ENCODE measurements at regions not wholly inside any gene's neighbourhood (a gene's known extent, or its start where the extent isn't known, plus 50 kb on each side); places are given as distances from the start of the nearest gene placed in this dataset.

- H3K27ac ChIP-seq: no peak overlapping the region
Measured at GRCh38 chr1:222061711-222062359, 319.9 kb upstream of the DUSP10 start.

DNA sequence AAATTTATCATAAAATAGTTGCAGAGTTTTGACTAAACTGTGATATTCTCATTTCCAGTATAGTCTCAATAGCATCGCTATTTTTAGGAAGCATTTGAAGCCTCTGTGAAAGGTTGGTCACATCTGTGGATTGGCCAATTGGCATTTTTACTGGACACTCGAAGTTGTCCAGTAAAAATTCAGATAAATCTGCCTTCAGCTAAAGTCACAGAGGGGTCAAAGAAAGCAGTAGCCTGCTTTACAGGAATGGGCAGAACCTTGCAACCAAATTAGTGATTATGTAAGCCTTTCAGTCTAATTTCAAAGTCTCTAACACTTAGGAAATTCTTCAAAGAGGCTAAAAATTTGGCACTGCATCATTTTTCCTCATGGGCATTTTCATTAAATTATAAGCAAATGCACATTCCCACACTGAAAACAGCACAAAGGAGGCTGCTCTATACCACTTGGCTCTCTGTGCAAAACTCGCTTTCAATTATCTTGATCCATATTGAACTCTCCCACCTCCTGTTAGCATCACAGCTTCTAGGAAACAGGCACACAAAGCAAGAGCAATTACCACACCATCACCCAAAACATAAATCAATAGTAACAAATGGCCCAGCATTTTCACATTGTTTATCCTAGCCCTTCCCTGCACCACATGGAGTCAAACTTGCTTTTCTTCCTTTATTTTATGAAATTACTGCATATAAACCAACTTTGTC, 318.5 kb upstream of the DUSP10 start:
- TF ChIP-seq CTCF (IDR thresholded peaks at IDR 0.05) (no peak), POLR2A (IDR thresholded peaks at IDR 0.05) (no peak)
- ATAC-seq: no peak
- 77 to 84% methylated on average over 3 of the region's 3 CpGs for WGBS, 2 donors
- no peaks in the 10 kb centered on the region for H3K36me3 ChIP-seq (replicated peaks in 1 of 2; ENCODE audit: insufficient read depth in 1 of 2, low read depth in 2 of 2)
- no peak for DNase-seq
- no peaks in the 10 kb centered on the region for H3K4me1 ChIP-seq
- H3K9me3 ChIP-seq: no peaks in the 10 kb centered on the region
- H3K27ac ChIP-seq: no peak overlapping the region
- H3K4me3 ChIP-seq: no peak overlapping the region
- intact Hi-C loops (cut with DNase I): no loop called here
- H3K27me3 ChIP-seq: no peaks in the 10 kb centered on the region

More at GRCh38 chr1:222061711-222062359, 319.9 kb upstream of the DUSP10 start:
- 62 to 65% methylated on average over 3 of the region's 3 CpGs for WGBS, 2 donors
- DNase-seq: no peak
- Histone ChIP-seq H3K4me1 (no peaks in the 10 kb centered on the region), H3K9me3 (no peaks in the 10 kb centered on the region), H3K27me3 (no peaks in the 10 kb centered on the region), H3K4me3 (no peak overlapping the region), H3K36me3 (replicated peaks in 1 of 2; ENCODE audit: insufficient read depth in 1 of 2, low read depth in 2 of 2) (no peaks in the 10 kb centered on the region)
- intact Hi-C loops (cut with DNase I): no loop called here
- no peak for ATAC-seq
- TF ChIP-seq CTCF (IDR thresholded peaks at IDR 0.05) (no peak), POLR2A (IDR thresholded peaks at IDR 0.05) (no peak)

DNA sequence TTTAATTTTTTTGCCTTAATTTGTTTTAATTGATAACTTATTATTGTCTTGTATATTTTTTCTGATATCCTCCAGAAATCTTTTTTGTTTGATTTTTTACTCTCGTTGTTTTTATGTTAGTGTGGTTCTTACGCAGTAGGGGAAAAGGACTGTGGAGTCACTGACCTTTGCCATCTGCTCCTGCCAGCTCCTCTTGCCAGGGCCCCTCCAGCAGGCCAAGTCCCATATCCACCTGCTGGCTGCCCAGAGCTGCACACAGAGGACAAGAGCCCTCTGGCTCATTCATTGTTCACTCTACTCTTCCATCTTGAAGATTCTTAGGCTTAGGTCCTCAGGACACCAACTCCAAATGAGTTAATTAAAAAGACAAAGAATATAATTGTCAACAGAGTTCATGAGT, 316.4 kb upstream of the DUSP10 start:
- no peak for ATAC-seq
- Histone ChIP-seq H3K27me3 (no peaks in the 10 kb centered on the region), H3K9me3 (no peaks in the 10 kb centered on the region), H3K4me3 (no peak overlapping the region), H3K27ac (no peak overlapping the region), H3K4me1 (no peaks in the 10 kb centered on the region), H3K36me3 (replicated peaks in 1 of 2; ENCODE audit: insufficient read depth in 1 of 2, low read depth in 2 of 2) (no peaks in the 10 kb centered on the region)
- intact Hi-C loops (cut with DNase I): no loop called here
- WGBS, 2 donors: 73 to 87% methylated on average over 2 of the region's 2 CpGs
- TF ChIP-seq CTCF (IDR thresholded peaks at IDR 0.05) (no peak), POLR2A (IDR thresholded peaks at IDR 0.05) (no peak)
- DNase-seq: no peak

- intact Hi-C loops (cut with DNase I): no loop called here
- H3K4me3 ChIP-seq: no peak overlapping the region
- no peaks in the 10 kb centered on the region for H3K9me3 ChIP-seq
- TF ChIP-seq CTCF (IDR thresholded peaks at IDR 0.05) (no peak), POLR2A (IDR thresholded peaks at IDR 0.05) (no peak)
- no peaks in the 10 kb centered on the region for H3K36me3 ChIP-seq (replicated peaks in 1 of 2; ENCODE audit: insufficient read depth in 1 of 2, low read depth in 2 of 2)
- WGBS, 2 donors: 85 to 96% methylated on average over 3 of the region's 3 CpGs
- DNase-seq: no peak
- no peak overlapping the region for H3K27ac ChIP-seq
- H3K27me3 ChIP-seq: no peaks in the 10 kb centered on the region
- ATAC-seq: no peak
- no peaks in the 10 kb centered on the region for H3K4me1 ChIP-seq
Measured at GRCh38 chr1:222057162-222057561, 315.3 kb upstream of the DUSP10 start.

- no peaks in the 10 kb centered on the region for H3K4me1 ChIP-seq
- intact Hi-C loops (cut with DNase I): no loop called here
- DNase-seq: no peak
- H3K36me3 ChIP-seq (replicated peaks in 1 of 2; ENCODE audit: insufficient read depth in 1 of 2, low read depth in 2 of 2): no peaks in the 10 kb centered on the region
- H3K27me3 ChIP-seq: no peaks in the 10 kb centered on the region
- no peak for ATAC-seq
- no peak overlapping the region for H3K4me3 ChIP-seq
- no peak overlapping the region for H3K27ac ChIP-seq
- H3K9me3 ChIP-seq: no peaks in the 10 kb centered on the region
- no peak for TF ChIP-seq CTCF (IDR thresholded peaks at IDR 0.05)
- TF ChIP-seq POLR2A (IDR thresholded peaks at IDR 0.05): no peak
- WGBS, 2 donors: 82 to 90% methylated on average over 6 of the region's 6 CpGs
Measured at GRCh38 chr1:222054416-222054815, 312.5 kb upstream of the DUSP10 start.
